Suprapubic skin (tissue), 4 donors: ENCODE measurements at regions not wholly inside any gene's neighbourhood (a gene's known extent, or its start where the extent isn't known, plus 50 kb on each side); places are given as distances from the start of the nearest gene placed in this dataset.

Experiments
- CTCF ChIP-seq, 2 donors: fragments of 200-600 bp in 1 of 2; fragments of 450-650 bp in 1 of 2; sonication (generic) in 1 of 2; IDR thresholded peaks; one replicate each; pipeline ENCODE4 v1.5.1; 2016 to 2019; ENCODE audit warnings: antibody characterized with exemption in 2 of 2, mild to moderate bottlenecking in 1 of 2, moderate library complexity in 1 of 2
- POLR2A ChIP-seq, 2 donors: fragments of 450-650 bp; IDR thresholded peaks; one replicate each; pipeline ENCODE4 v1.6.1; 2017; ENCODE audit warnings: antibody characterized with exemption in 2 of 2, mild to moderate bottlenecking in 2 of 2, moderate library complexity in 2 of 2
- POLR2AphosphoS5 ChIP-seq, 3 donors: sonication (generic); formaldehyde crosslinking; IDR thresholded peaks; one replicate each; pipeline ENCODE4 v1.6.1; 2017; ENCODE audit warnings: antibody characterized with exemption in 3 of 3

- TF ChIP-seq POLR2AphosphoS5 (IDR thresholded peaks at IDR 0.05), result no peak
- TF ChIP-seq CTCF (IDR thresholded peaks at IDR 0.05), result peak; percentile 17 to 55
- TF ChIP-seq POLR2A (IDR thresholded peaks at IDR 0.05), result no peak
Observed at GRCh38 chr3:174397848-174398247, 461.3 kb upstream of the NAALADL2 start.
